ENCODE measurements at regions not wholly inside any gene's neighbourhood (a gene's known extent, or its start where the extent isn't known, plus 50 kb on each side); places are given as distances from the start of the nearest gene placed in this dataset.

DNA sequence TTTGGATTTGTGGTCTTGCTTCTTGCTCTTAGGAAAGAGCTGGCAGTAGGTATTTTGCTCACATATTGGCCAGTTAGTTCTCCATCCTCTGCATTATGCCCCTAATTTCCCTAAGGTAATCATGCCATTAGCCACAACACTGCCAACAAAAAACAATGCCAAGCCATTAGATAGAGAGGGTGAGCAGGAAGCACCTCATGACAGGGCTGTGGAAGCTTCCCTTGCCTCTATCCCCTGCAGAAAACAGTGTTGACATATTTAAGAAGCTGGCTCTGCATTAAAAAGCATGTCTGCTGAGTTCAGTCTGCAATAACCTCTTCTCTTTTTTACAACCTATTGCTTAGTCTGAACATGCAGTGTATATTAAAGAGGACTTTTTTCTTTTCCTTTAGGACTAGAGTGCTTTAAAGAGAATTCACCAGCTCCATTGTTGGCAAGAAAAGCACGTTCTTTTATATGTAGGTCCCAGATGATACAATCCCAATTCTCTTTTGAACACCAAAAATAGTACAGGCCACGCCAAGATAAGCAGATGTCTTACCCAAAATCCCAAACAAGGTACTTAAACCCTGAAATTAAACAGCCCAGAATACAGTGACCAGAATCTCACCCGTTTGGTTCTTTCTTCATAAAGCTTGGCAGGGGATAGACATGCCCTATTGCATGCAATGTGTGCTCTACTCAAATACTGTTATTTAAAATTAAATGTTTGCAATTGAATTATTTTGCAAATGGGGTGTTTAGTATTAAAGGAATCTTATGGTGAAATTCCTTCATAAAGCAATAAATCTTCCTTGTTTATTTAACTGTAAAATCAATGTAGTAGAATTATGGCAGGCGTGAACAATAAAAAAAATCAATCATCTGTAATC lies 93.7 kb upstream of the UBE3A start:
- TF ChIP-seq CTCF (IDR thresholded peaks at IDR 0.05) (no peak), POLR2A (IDR thresholded peaks at IDR 0.05) (no peak)

Measured in body of pancreas (tissue), 4 donors.